HCT116 (cell line): ENCODE measurements at regions not wholly inside any gene's neighbourhood (a gene's known extent, or its start where the extent isn't known, plus 50 kb on each side); places are given as distances from the start of the nearest gene placed in this dataset.

Experiments used
- ATAC-seq: fragments of 200-7000 bp; cut with Tn5 transposase; 2 replicates; pipeline ENCODE4 v1.9.1; 2020; ENCODE audit warnings: mild to moderate bottlenecking, moderate library complexity
- BruUV-seq: library from RNA; stranded (reverse); fragments of 400-500 nt; replicated peaks from 2 replicates; lab custom pipeline; 2021; lab: Mats Ljungman, UMichigan
- CTCF ChIA-PET: fragments of 300-600 bp; sonication (Branson Sonifier 250); formaldehyde crosslinking; loops from one replicate; lab custom pipeline; 2021; ENCODE audit warnings: antibody characterized with exemption; lab: Charles Lee
- POLR2A ChIA-PET: fragments of 300-600, 350-600 bp; sonication (Branson Sonifier 250); formaldehyde crosslinking; loops from one replicate; lab custom pipeline; 2021; ENCODE audit warnings: antibody characterized with exemption; lab: Charles Lee
- RAD21 ChIA-PET, 2 experiments: fragments of 300-600 bp; sonication (Branson Sonifier 250); formaldehyde crosslinking; loops; one replicate each; lab custom pipeline; 2023; ENCODE audit warnings: low total read pairs in 2 of 2; ENCODE audit not compliant: uncharacterized antibody in 2 of 2, unreplicated experiment in 2 of 2, low non-redundant PET in 1 of 2; lab: Charles Lee
- DNase-seq: peaks from one replicate; pipeline ENCODE4 v3.0.0-alpha.2; 2010; ENCODE audit warnings: low read depth, low spot score
- H2AFZ ChIP-seq: fragments of 200-600 bp; shearing (Covaris generic), sonication (generic); 2 replicates; pipeline ENCODE4 v1.6.1; 2017; ENCODE audit warnings: low read depth, mixed run types, mixed read lengths, antibody characterized with exemption, low read length; ENCODE audit not compliant: poor library complexity, severe bottlenecking
- H3K27ac ChIP-seq: 2 replicates; pipeline ENCODE4 v1.5.1; 2012; ENCODE audit warnings: low read depth, low read length
- H3K27me3 ChIP-seq: fragments of 200-600 bp; sonication (generic); 2 replicates; pipeline ENCODE4 v1.6.1; 2016; ENCODE audit warnings: mixed run types, low read length, mixed read lengths; ENCODE audit not compliant: insufficient read depth
- H3K36me3 ChIP-seq, 2 experiments: fragments of 200-500 bp in 1 of 2; fragments of 200-600 bp in 1 of 2; sonication (Bioruptor generic) in 1 of 2; sonication (generic) in 1 of 2; 2 replicates each; pipeline versions ENCODE4 v1.5.1 to v1.6.1; 2014 to 2016; ENCODE audit warnings: low read length in 2 of 2, inconsistent platforms in 1 of 2, mixed read lengths in 1 of 2, mixed run types in 1 of 2; ENCODE audit not compliant: insufficient read depth in 2 of 2, control insufficient read depth in 1 of 2
- H3K4me1 ChIP-seq, 2 experiments: fragments of 200-600 bp in 1 of 2; sonication (generic) in 1 of 2; 2 replicates each; pipeline versions ENCODE4 v1.5.1 to v1.6.1; 2012 to 2017; ENCODE audit warnings: low read length in 2 of 2, inconsistent platforms in 1 of 2, mild to moderate bottlenecking in 1 of 2, mixed read lengths in 1 of 2, mixed run types in 1 of 2, moderate library complexity in 1 of 2; ENCODE audit not compliant: insufficient read depth in 2 of 2, control insufficient read depth in 1 of 2
- H3K4me2 ChIP-seq: fragments of 200-600 bp; sonication (generic); 2 replicates; pipeline ENCODE4 v1.6.1; 2017; ENCODE audit warnings: mixed run types, low read length, mixed read lengths
- H3K4me3 ChIP-seq, 2 experiments: fragments of 200-600 bp in 1 of 2; sonication (generic) in 1 of 2; replicated peaks in 1 of 2; 2 replicates each; pipeline ENCODE4 v1.5.1; 2011 to 2016; ENCODE audit warnings: low read length in 2 of 2, control low read depth in 1 of 2, low read depth in 1 of 2, mild to moderate bottlenecking in 1 of 2, mixed read lengths in 1 of 2, mixed run types in 1 of 2
- H3K79me2 ChIP-seq: fragments of 200-600 bp; sonication (generic); 2 replicates; pipeline ENCODE4 v1.6.1; 2017; ENCODE audit warnings: mild to moderate bottlenecking, mixed run types, low read length, moderate library complexity, mixed read lengths; ENCODE audit not compliant: insufficient read depth
- H3K9ac ChIP-seq: fragments of 200-600 bp; sonication (generic); 2 replicates; pipeline ENCODE4 v1.6.1; 2016; ENCODE audit warnings: low read length, mixed read lengths
- H3K9me2 ChIP-seq: fragments of 200-600 bp; sonication (generic), shearing (Covaris generic); 2 replicates; pipeline ENCODE4 v1.6.1; 2017; ENCODE audit warnings: mixed run types, mild to moderate bottlenecking, moderate library complexity; ENCODE audit not compliant: insufficient read depth
- H3K9me3 ChIP-seq, 2 experiments: fragments of 200-500 bp in 1 of 2; fragments of 200-600 bp in 1 of 2; sonication (Bioruptor generic) in 1 of 2; sonication (generic) in 1 of 2; 2 replicates each; pipeline ENCODE4 v1.6.1; 2014 to 2017; ENCODE audit warnings: low read length in 2 of 2, mixed read lengths in 2 of 2, inconsistent platforms in 1 of 2, low read depth in 1 of 2, mild to moderate bottlenecking in 1 of 2, mixed run types in 1 of 2, moderate library complexity in 1 of 2; ENCODE audit not compliant: control insufficient read depth in 1 of 2, insufficient read depth in 1 of 2
- H4K20me1 ChIP-seq: fragments of 200-600 bp; sonication (generic), shearing (Covaris generic); 2 replicates; pipeline ENCODE4 v1.6.1; 2017; ENCODE audit warnings: mixed run types, mild to moderate bottlenecking, moderate library complexity; ENCODE audit not compliant: insufficient read depth
- CBX3 ChIP-seq: IDR thresholded peaks from 2 replicates; pipeline ENCODE4 v1.6.1; 2012; ENCODE audit warnings: low read depth
- CTCF ChIP-seq, 3 experiments: fragments of 200-600 bp in 1 of 3; sonication (generic) in 1 of 3; IDR thresholded peaks in 2 of 3; conservative IDR thresholded peaks in 1 of 3; 2 replicates each; pipeline ENCODE4 v1.5.1; 2012 to 2017; ENCODE audit warnings: low read depth in 2 of 3, low read length in 2 of 3, antibody characterized with exemption in 1 of 3, borderline replicate concordance in 1 of 3, control low read depth in 1 of 3, mild to moderate bottlenecking in 1 of 3, mixed read lengths in 1 of 3, mixed run types in 1 of 3, moderate library complexity in 1 of 3; ENCODE audit not compliant: insufficient read depth in 1 of 3
- ELF1 ChIP-seq: IDR thresholded peaks from 2 replicates; pipeline ENCODE4 v1.6.1; 2012; ENCODE audit warnings: low read depth, borderline replicate concordance
- EZH2phosphoT487 ChIP-seq: fragments of 200-600 bp; IDR thresholded peaks from 2 replicates; pipeline ENCODE4 v1.6.1; 2018; ENCODE audit warnings: antibody characterized with exemption, borderline replicate concordance
- POLR2A ChIP-seq: IDR thresholded peaks from 2 replicates; pipeline ENCODE4 v1.7.0; 2011; ENCODE audit warnings: borderline replicate concordance; ENCODE audit not compliant: insufficient read depth, insufficient read length; ENCODE audit errors: extremely low read depth
- RAD21 ChIP-seq: IDR thresholded peaks from 2 replicates; pipeline ENCODE4 v1.6.1; 2012; ENCODE audit warnings: low read depth, mild to moderate bottlenecking
- SIN3A ChIP-seq: IDR thresholded peaks from 2 replicates; pipeline ENCODE4 v1.6.1; 2012; ENCODE audit warnings: low read depth
- SP1 ChIP-seq: IDR thresholded peaks from 2 replicates; pipeline ENCODE4 v1.6.1; 2012; ENCODE audit warnings: low read depth
- TCF7L2 ChIP-seq: IDR thresholded peaks from 2 replicates; pipeline ENCODE4 v1.7.0; 2011; ENCODE audit warnings: borderline replicate concordance, inconsistent platforms; ENCODE audit not compliant: insufficient read depth, insufficient read length; ENCODE audit errors: extremely low read depth
- YY1 ChIP-seq: IDR thresholded peaks from 2 replicates; pipeline ENCODE4 v1.6.1; 2011; ENCODE audit warnings: low read length, low read depth, moderate library complexity, mild to moderate bottlenecking; ENCODE audit not compliant: insufficient replicate concordance; ENCODE audit errors: extremely low read depth
- intact Hi-C: fragments of 100-400 bp; cut with micrococcal nuclease; formaldehyde crosslinking; loops from 2 replicates; pipeline ENCODE4 v1.10.0; 2022
- TF ChIP-seq, protein P1 (sequence below): IDR thresholded peaks from 2 replicates; pipeline ENCODE4 v1.6.1; 2012

- no peak for TF ChIP-seq ELF1
- no peak for TF ChIP-seq EZH2phosphoT487
- no peak for TF ChIP-seq SIN3A
- TF ChIP-seq, protein P1, sequence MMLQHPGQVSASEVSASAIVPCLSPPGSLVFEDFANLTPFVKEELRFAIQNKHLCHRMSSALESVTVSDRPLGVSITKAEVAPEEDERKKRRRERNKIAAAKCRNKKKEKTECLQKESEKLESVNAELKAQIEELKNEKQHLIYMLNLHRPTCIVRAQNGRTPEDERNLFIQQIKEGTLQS = no peak
- TF ChIP-seq YY1 = no peak
- no peak for TF ChIP-seq RAD21
- TF ChIP-seq POLR2A = no peak
- TF ChIP-seq, all 23 proteins: peak for 0
Observed at GRCh38 chr5:56585999-56586691, 229.2 kb upstream of the MAP3K1 start (continued).

- no peak for TF ChIP-seq TCF7L2
- TF ChIP-seq CBX3 = no peak
- TF ChIP-seq, protein P1 = no peak
- no peak for TF ChIP-seq CTCF (IDR thresholded peaks at IDR 0.05 in 2 of 3, conservative IDR thresholded peaks at IDR 0.05 in 1 of 3; ENCODE audit: borderline replicate concordance in 1 of 3, insufficient read depth in 1 of 3, low read depth in 2 of 3, low read length in 2 of 3)
- no peak for TF ChIP-seq SP1
- no peak for TF ChIP-seq SIN3A
- TF ChIP-seq RAD21 = no peak
- no peak overlapping the region for H2AFZ ChIP-seq
- no peak overlapping the region for H3K9ac ChIP-seq
- RAD21 ChIA-PET = no interaction called here
- intact Hi-C loops = no loop called here
- no peak for ATAC-seq
- CTCF ChIA-PET = no interaction called here
- H3K9me2 ChIP-seq = no peaks in the 10 kb centered on the region
- no peaks in the 10 kb centered on the region for H3K79me2 ChIP-seq
- no peak for DNase-seq
- H4K20me1 ChIP-seq = no peaks in the 10 kb centered on the region
- H3K4me2 ChIP-seq = no peak overlapping the region
- POLR2A ChIA-PET = no interaction called here
- H3K36me3 ChIP-seq = no peaks in the 10 kb centered on the region
- no peak overlapping the region for H3K4me3 ChIP-seq
- H3K9me3 ChIP-seq = no peaks in the 10 kb centered on the region
- H3K27me3 ChIP-seq = peaks cover 3% of the 10 kb centered on the region; the same call in 1 of the 2 replicates
- BruUV-seq = no TSS peak
- no peak overlapping the region for H3K27ac ChIP-seq
- H3K4me1 ChIP-seq = no peaks in the 10 kb centered on the region
Observed at GRCh38 chr5:56585461-56585860, 229.9 kb upstream of the MAP3K1 start.
